ENCODE measurements at regions not wholly inside any gene's neighbourhood (a gene's known extent, or its start where the extent isn't known, plus 50 kb on each side); places are given as distances from the start of the nearest gene placed in this dataset.

DNA sequence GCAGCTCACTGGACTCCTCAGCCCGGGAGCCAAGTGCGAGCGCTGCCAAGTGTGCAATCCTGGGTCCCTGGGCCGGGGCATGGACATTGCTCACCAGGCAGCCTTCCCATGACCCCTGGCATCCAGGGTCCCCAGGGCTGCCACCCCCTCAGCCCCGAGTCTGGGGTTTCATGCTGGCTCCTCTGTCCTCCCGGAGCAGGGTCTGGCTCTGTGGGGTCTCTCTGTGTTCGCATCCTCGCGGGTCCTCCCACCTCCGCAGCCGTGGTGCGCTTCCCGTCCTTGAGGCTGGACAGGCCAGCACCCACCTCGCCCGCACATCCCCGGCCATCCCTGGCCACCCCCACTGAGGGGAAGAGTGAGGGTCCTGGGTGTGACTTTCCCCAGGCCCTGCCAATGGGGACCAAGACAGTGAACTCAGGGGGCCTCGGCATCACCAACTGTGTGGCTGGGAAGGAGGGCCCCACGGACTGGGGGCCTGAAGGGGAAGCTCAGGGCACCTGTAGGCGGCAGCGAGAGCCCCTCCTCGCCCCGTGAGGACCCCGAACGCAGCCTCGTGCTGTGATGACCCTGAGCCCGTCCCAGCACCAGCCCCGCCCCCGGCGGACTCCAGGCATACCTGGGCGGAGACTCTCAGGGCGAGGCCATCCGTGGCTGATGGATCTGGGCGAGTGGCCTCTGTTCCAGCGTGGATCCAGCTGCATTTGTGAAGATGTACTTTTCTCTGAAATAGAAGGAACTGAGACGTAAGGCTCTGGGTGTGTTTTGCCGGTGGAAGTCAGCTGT, 50.3 kb upstream of the CFAP46 start:
- H3K9me3 Mint-ChIP-seq = no peaks in the 10 kb centered on the region
- no peaks in the 10 kb centered on the region for H3K4me1 Mint-ChIP-seq
- H3K36me3 Mint-ChIP-seq (ENCODE audit: low read depth) = no peaks in the 10 kb centered on the region
- H3K27me3 Mint-ChIP-seq = no peaks in the 10 kb centered on the region
- intact Hi-C loops (cut with micrococcal nuclease) = no loop called here
- DNase-seq = no peak
- no peak overlapping the region for H3K4me3 Mint-ChIP-seq
- H3K27ac Mint-ChIP-seq = no peak overlapping the region

Data from activated CD4-positive, alpha-beta T cell treated with anti-CD3 and anti-CD28 coated beads, Interleukin-2, amount 10 ng/mL, durations not matched to agents 24 days and 14 days (primary cell).